Suprapubic skin (tissue), 4 donors: ENCODE measurements at regions not wholly inside any gene's neighbourhood (a gene's known extent, or its start where the extent isn't known, plus 50 kb on each side); places are given as distances from the start of the nearest gene placed in this dataset.

Experiments used
- DNase-seq, 2 donors: peaks; one replicate each; pipeline ENCODE4 v3.0.0-alpha.2; 2019; ENCODE audit warnings: low spot score in 2 of 2
- H3K27ac ChIP-seq: fragments of 200-600 bp; sonication (generic); one replicate; pipeline ENCODE4 v1.5.1; 2019
- H3K27me3 ChIP-seq: fragments of 200-600 bp; sonication (generic); one replicate; pipeline ENCODE4 v1.5.1; 2019
- H3K36me3 ChIP-seq: fragments of 200-600 bp; sonication (generic); one replicate; pipeline ENCODE4 v1.5.1; 2019
- H3K4me1 ChIP-seq: fragments of 200-600 bp; sonication (generic); one replicate; pipeline ENCODE4 v1.5.1; 2019
- H3K4me3 ChIP-seq: fragments of 200-600 bp; sonication (generic); one replicate; pipeline ENCODE4 v1.5.1; 2019; ENCODE audit warnings: mild to moderate bottlenecking
- H3K9me3 ChIP-seq: fragments of 200-600 bp; sonication (generic); one replicate; pipeline ENCODE4 v1.5.1; 2019
- CTCF ChIP-seq, 2 donors: fragments of 200-600 bp in 1 of 2; fragments of 450-650 bp in 1 of 2; sonication (generic) in 1 of 2; IDR thresholded peaks; one replicate each; pipeline ENCODE4 v1.5.1; 2016 to 2019; ENCODE audit warnings: antibody characterized with exemption in 2 of 2, mild to moderate bottlenecking in 1 of 2, moderate library complexity in 1 of 2
- EP300 ChIP-seq: sonication (generic); formaldehyde crosslinking; IDR thresholded peaks from one replicate; pipeline ENCODE4 v1.6.1; 2017; ENCODE audit warnings: antibody characterized with exemption
- POLR2A ChIP-seq, 2 donors: fragments of 450-650 bp; IDR thresholded peaks; one replicate each; pipeline ENCODE4 v1.6.1; 2017; ENCODE audit warnings: antibody characterized with exemption in 2 of 2, mild to moderate bottlenecking in 2 of 2, moderate library complexity in 2 of 2
- POLR2AphosphoS5 ChIP-seq, 3 donors: sonication (generic); formaldehyde crosslinking; IDR thresholded peaks; one replicate each; pipeline ENCODE4 v1.6.1; 2017; ENCODE audit warnings: antibody characterized with exemption in 3 of 3
- WGBS: methylation state at CpG from one replicate; pipeline ENCODE4 v1.1.5; 2018; 5-methylcytosine and 5-hydroxymethylcytosine counted together

GRCh38 chr2:200138391-200139124 is 167.9 kb upstream of the SPATS2L start:
- H3K36me3 ChIP-seq, result no peaks in the 10 kb centered on the region
- TF ChIP-seq POLR2AphosphoS5 (IDR thresholded peaks at IDR 0.05), result no peak
- TF ChIP-seq EP300, result no peak
- no peak for TF ChIP-seq CTCF (IDR thresholded peaks at IDR 0.05)
- TF ChIP-seq POLR2A (IDR thresholded peaks at IDR 0.05), result no peak
- H3K4me1 ChIP-seq, result no peaks in the 10 kb centered on the region
- no peaks in the 10 kb centered on the region for H3K9me3 ChIP-seq
- no peaks in the 10 kb centered on the region for H3K27me3 ChIP-seq
- 87% methylated on average over 2 of the region's 2 CpGs for WGBS
- no peak overlapping the region for H3K4me3 ChIP-seq
- DNase-seq, result no peak
- no peak overlapping the region for H3K27ac ChIP-seq

- H3K36me3 ChIP-seq, result no peaks in the 10 kb centered on the region
- H3K4me3 ChIP-seq, result no peak overlapping the region
- no peaks in the 10 kb centered on the region for H3K4me1 ChIP-seq
- TF ChIP-seq CTCF (IDR thresholded peaks at IDR 0.05) (no peak), EP300 (no peak), POLR2A (IDR thresholded peaks at IDR 0.05) (no peak), POLR2AphosphoS5 (IDR thresholded peaks at IDR 0.05) (no peak)
- DNase-seq, result no peak
- H3K27me3 ChIP-seq, result no peaks in the 10 kb centered on the region
- H3K27ac ChIP-seq, result no peak overlapping the region
- H3K9me3 ChIP-seq, result peaks cover 6% of the 10 kb centered on the region
- 100% methylated on average over 2 of the region's 2 CpGs for WGBS
These were observed 161.9 kb upstream of the SPATS2L start for GRCh38 chr2:200144571-200144970.

GRCh38 chr2:200146501-200146900 is 160.0 kb upstream of the SPATS2L start:
- no peak for DNase-seq
- H3K27me3 ChIP-seq, result no peaks in the 10 kb centered on the region
- no peaks in the 10 kb centered on the region for H3K36me3 ChIP-seq
- H3K4me1 ChIP-seq, result no peaks in the 10 kb centered on the region
- no peak overlapping the region for H3K4me3 ChIP-seq
- H3K9me3 ChIP-seq, result peaks cover 14% of the 10 kb centered on the region
- TF ChIP-seq EP300 (no peak), CTCF (IDR thresholded peaks at IDR 0.05) (no peak), POLR2A (IDR thresholded peaks at IDR 0.05) (no peak), POLR2AphosphoS5 (IDR thresholded peaks at IDR 0.05) (no peak)
- WGBS, result 92% methylated on average over 3 of the region's 3 CpGs
- no peak overlapping the region for H3K27ac ChIP-seq

GRCh38 chr2:200147371-200147770 is 159.1 kb upstream of the SPATS2L start:
- Histone ChIP-seq H3K4me1 (no peaks in the 10 kb centered on the region), H3K27ac (no peak overlapping the region), H3K4me3 (no peak overlapping the region), H3K27me3 (no peaks in the 10 kb centered on the region), H3K36me3 (no peaks in the 10 kb centered on the region), H3K9me3 (peaks cover 14% of the 10 kb centered on the region)
- no peak for TF ChIP-seq POLR2A (IDR thresholded peaks at IDR 0.05)
- no peak for TF ChIP-seq EP300
- TF ChIP-seq CTCF (IDR thresholded peaks at IDR 0.05), result no peak
- no peak for TF ChIP-seq POLR2AphosphoS5 (IDR thresholded peaks at IDR 0.05)
- DNase-seq, result no peak
- 81% methylated on average over 2 of the region's 2 CpGs for WGBS

GRCh38 chr2:200148366-200148765 is 158.1 kb upstream of the SPATS2L start:
- Histone ChIP-seq H3K36me3 (no peaks in the 10 kb centered on the region), H3K27ac (no peak overlapping the region), H3K27me3 (no peaks in the 10 kb centered on the region), H3K4me1 (no peaks in the 10 kb centered on the region), H3K9me3 (peaks cover 14% of the 10 kb centered on the region), H3K4me3 (no peak overlapping the region)
- DNase-seq, result no peak
- TF ChIP-seq CTCF (IDR thresholded peaks at IDR 0.05) (no peak), POLR2A (IDR thresholded peaks at IDR 0.05) (no peak), EP300 (no peak), POLR2AphosphoS5 (IDR thresholded peaks at IDR 0.05) (no peak)
- WGBS, result 77% methylated on average over 2 of the region's 2 CpGs
